KMS-11 (cell line): ENCODE measurements at regions not wholly inside any gene's neighbourhood (a gene's known extent, or its start where the extent isn't known, plus 50 kb on each side); places are given as distances from the start of the nearest gene placed in this dataset.

Experiments used
- H2AFZ ChIP-seq: fragments of 200-600 bp; sonication (generic); 2 replicates; pipeline ENCODE4 v1.6.1; 2016; ENCODE audit warnings: antibody characterized with exemption, mixed run types, low read depth
- H3K27ac ChIP-seq: fragments of 200-600 bp; sonication (generic); 2 replicates; pipeline ENCODE4 v1.6.1; 2016; ENCODE audit warnings: mild to moderate bottlenecking, mixed run types
- H3K27me3 ChIP-seq: fragments of 200-600 bp; sonication (generic); 2 replicates; pipeline ENCODE4 v1.6.1; 2017; ENCODE audit warnings: mild to moderate bottlenecking, low read depth, mixed run types, moderate library complexity; ENCODE audit not compliant: insufficient read depth
- H3K36me3 ChIP-seq: fragments of 200-600 bp; sonication (generic); 2 replicates; pipeline ENCODE4 v1.6.1; 2017; ENCODE audit warnings: mild to moderate bottlenecking, mixed run types; ENCODE audit not compliant: insufficient read depth
- H3K4me1 ChIP-seq: fragments of 200-600 bp; sonication (generic); 2 replicates; pipeline ENCODE4 v1.6.1; 2016; ENCODE audit warnings: mild to moderate bottlenecking, low read depth, mixed run types; ENCODE audit not compliant: poor library complexity, severe bottlenecking
- H3K4me2 ChIP-seq: fragments of 200-600 bp; sonication (generic); 2 replicates; pipeline ENCODE4 v1.7.0; 2016; ENCODE audit warnings: mild to moderate bottlenecking, mixed run types
- H3K4me3 ChIP-seq: fragments of 200-600 bp; sonication (generic); IDR thresholded peaks from 2 replicates; pipeline ENCODE4 v1.6.1; 2017; ENCODE audit warnings: low read depth, low read length, mixed read lengths; ENCODE audit not compliant: insufficient read depth
- H3K79me2 ChIP-seq: fragments of 200-600 bp; sonication (generic); 2 replicates; pipeline ENCODE4 v1.6.1; 2016; ENCODE audit warnings: low read depth, mixed run types; ENCODE audit not compliant: insufficient read depth
- H3K9ac ChIP-seq: fragments of 200-600 bp; sonication (generic); 2 replicates; pipeline ENCODE4 v1.6.1; 2016; ENCODE audit warnings: mild to moderate bottlenecking, mixed run types
- H4K20me1 ChIP-seq: fragments of 200-600 bp; sonication (generic); 2 replicates; pipeline ENCODE4 v1.6.1; 2016; ENCODE audit warnings: mild to moderate bottlenecking, mixed run types; ENCODE audit not compliant: insufficient read depth
- CTCF ChIP-seq: fragments of 200-600 bp; sonication (generic); conservative IDR thresholded peaks from 2 replicates; pipeline ENCODE4 v1.6.1; 2017; ENCODE audit warnings: low read depth, mild to moderate bottlenecking, antibody characterized with exemption, low read length, moderate library complexity, mixed read lengths

GRCh38 chr16:86968866-86969265 lies 348.3 kb downstream of the C16orf95 start:
- no peak overlapping the region for H3K4me2 ChIP-seq
- peaks cover 12% of the 10 kb centered on the region; the same call in 1 of the 2 replicates for H3K27me3 ChIP-seq
- no peak overlapping the region for H3K27ac ChIP-seq
- no peaks in the 10 kb centered on the region for H3K79me2 ChIP-seq
- H3K4me1 ChIP-seq: no peaks in the 10 kb centered on the region
- no peaks in the 10 kb centered on the region; the same call in 1 of the 2 replicates for H3K36me3 ChIP-seq
- H2AFZ ChIP-seq: no peak overlapping the region
- TF ChIP-seq CTCF: no peak
- H4K20me1 ChIP-seq: no peaks in the 10 kb centered on the region
- H3K4me3 ChIP-seq: no peak overlapping the region
- no peak overlapping the region for H3K9ac ChIP-seq

GRCh38 chr16:86969716-86970115 lies 347.5 kb downstream of the C16orf95 start:
- Histone ChIP-seq H2AFZ (no peak overlapping the region), H3K79me2 (no peaks in the 10 kb centered on the region), H3K4me2 (no peak overlapping the region), H4K20me1 (no peaks in the 10 kb centered on the region), H3K27me3 (peaks cover 6% of the 10 kb centered on the region; the same call in 1 of the 2 replicates), H3K27ac (no peak overlapping the region), H3K4me3 (no peak overlapping the region), H3K4me1 (no peaks in the 10 kb centered on the region), H3K36me3 (no peaks in the 10 kb centered on the region; the same call in 1 of the 2 replicates), H3K9ac (no peak overlapping the region)
- no peak for TF ChIP-seq CTCF

GRCh38 chr16:86970279-86970678 lies 346.9 kb downstream of the C16orf95 start:
- Histone ChIP-seq H3K9ac (no peak overlapping the region), H4K20me1 (no peaks in the 10 kb centered on the region), H3K79me2 (no peaks in the 10 kb centered on the region), H2AFZ (no peak overlapping the region), H3K27me3 (peaks cover 6% of the 10 kb centered on the region; the same call in 1 of the 2 replicates), H3K4me2 (no peak overlapping the region), H3K4me3 (no peak overlapping the region), H3K36me3 (no peaks in the 10 kb centered on the region; the same call in 1 of the 2 replicates), H3K4me1 (no peaks in the 10 kb centered on the region), H3K27ac (no peak overlapping the region)
- TF ChIP-seq CTCF: no peak

GRCh38 chr16:86970726-86971125 lies 346.5 kb downstream of the C16orf95 start:
- H3K4me3 ChIP-seq: no peak overlapping the region
- no peaks in the 10 kb centered on the region for H3K4me1 ChIP-seq
- TF ChIP-seq CTCF: no peak
- H2AFZ ChIP-seq: no peak overlapping the region
- peaks cover 6% of the 10 kb centered on the region; the same call in 1 of the 2 replicates for H3K27me3 ChIP-seq
- H3K9ac ChIP-seq: no peak overlapping the region
- H3K27ac ChIP-seq: no peak overlapping the region
- no peak overlapping the region for H3K4me2 ChIP-seq
- H3K36me3 ChIP-seq: no peaks in the 10 kb centered on the region; the same call in 1 of the 2 replicates
- H3K79me2 ChIP-seq: no peaks in the 10 kb centered on the region
- H4K20me1 ChIP-seq: no peaks in the 10 kb centered on the region
